GM03348 (cell line): ENCODE measurements at regions not wholly inside any gene's neighbourhood (a gene's known extent, or its start where the extent isn't known, plus 50 kb on each side); places are given as distances from the start of the nearest gene placed in this dataset.

Experiments used
- DNase-seq: peaks from one replicate; pipeline ENCODE4 v3.0.0; 2012; ENCODE audit warnings: low spot score

DNA sequence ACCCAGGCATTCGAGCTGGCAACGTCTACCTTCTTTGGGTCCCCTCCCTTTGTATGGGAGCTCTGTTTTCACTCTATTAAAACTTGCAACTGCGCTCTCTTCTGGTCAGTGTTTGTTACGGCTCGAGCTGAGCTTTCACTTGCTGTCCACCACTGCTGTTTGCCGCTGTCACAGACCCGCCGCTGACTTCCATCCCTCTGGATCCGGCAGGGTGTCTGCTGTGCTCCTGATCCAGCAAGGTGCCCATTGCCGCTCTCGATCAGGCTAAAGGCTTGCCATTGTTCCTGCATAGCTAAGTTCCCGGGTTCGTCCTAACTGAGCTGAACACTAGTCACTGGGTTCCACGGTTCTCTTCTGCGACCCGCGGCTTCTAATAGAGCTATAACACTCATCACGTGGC is 183.5 kb upstream of the GALNTL6 start:
- no peak for DNase-seq

GRCh38 chr4:171629182-171629581 is 184.0 kb upstream of the GALNTL6 start:
- DNase-seq, result no peak

DNA sequence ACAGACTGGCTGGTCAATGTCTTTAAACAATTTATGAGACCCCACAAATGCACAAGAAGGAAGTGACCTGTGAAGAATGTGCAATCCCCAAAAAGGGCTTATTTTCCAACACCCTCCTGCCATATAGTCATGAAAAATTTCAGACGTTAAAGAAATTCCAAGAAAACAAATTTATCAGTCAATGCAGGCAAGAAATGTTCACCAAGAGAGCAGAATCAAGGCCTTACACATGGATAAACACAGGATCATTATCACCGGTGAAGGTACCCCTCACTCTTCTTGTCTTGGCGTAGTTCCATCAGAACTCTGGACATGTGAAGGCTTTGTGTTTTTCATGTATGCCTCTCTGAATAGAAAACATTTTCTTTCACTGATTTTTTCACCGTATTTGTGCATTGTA is 186.7 kb upstream of the GALNTL6 start:
- no peak for DNase-seq

GRCh38 chr4:171622729-171623128 is 190.5 kb upstream of the GALNTL6 start:
- no peak for DNase-seq

DNA sequence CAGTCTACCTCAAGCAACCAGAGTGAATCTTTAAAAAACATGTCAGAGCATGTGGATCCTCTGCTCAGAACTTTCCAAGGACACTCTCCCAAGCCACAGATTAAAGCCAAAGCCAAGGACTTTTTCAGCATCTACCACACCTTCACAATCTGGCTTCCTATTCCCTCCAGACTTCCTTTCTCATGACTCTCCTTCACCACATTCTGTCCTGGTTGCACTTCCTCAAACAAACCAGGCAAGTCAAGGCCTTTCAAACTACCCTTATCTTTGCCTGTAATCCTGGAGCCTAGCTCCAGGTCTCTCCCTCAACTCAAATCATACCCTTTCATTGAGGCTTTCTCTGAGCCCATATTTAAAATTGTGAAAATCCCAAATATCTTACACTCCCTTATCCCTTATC is 191.6 kb upstream of the GALNTL6 start:
- DNase-seq, result no peak

DNA sequence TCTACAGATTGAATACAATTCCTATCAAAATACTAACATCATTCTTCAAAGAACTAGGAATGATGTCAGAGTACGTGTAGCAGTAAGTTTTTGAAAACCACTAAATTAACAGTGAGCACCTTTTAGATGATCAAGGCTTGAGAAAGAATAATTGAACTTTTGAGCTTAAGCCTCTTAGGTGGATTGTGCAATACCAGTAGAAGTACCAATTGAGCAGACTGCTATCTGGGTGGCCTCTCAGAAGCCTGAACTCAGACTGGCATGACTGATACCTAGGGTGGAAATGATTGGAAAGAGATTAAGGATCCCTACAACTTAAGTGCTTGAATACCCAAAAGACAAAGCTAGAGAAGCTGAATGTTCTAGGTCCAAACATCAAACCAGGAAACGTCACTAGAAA is 200.3 kb upstream of the GALNTL6 start:
- no peak for DNase-seq

DNA sequence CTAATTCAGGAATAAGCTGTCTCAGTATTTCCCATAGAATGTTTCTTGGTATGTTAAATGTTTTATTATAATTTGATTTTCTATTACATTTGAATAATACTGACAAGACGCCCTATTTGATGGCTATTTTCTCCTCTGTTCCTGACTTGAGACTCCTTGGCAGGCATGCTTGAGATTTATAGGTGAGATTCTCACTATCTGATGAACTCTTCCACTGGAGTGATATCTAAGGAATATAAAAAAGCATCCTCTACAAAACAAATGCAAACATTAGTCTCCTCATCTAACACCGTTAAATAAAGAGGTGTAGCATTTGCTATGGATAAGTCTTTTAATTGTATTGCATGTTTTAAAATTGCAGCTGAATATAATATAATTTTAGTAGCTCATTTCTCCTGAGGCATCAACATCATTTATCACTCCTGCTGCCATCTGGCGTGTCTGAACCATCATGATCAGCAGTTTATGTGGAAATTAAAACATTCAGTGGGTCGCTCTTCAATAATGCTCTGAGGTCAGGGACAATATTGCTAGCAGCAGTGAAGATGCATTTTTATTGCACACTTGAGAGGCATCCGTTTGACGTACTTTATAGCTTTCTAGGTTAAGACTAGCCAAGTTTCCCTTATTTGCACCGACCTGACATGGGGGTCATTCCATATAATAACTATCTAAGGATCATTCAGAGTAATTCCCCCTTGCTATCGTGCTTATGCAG is 210.4 kb upstream of the GALNTL6 start:
- DNase-seq, result no peak

- DNase-seq, result no peak
Observed at GRCh38 chr4:171601091-171601490, 212.1 kb upstream of the GALNTL6 start.

DNA sequence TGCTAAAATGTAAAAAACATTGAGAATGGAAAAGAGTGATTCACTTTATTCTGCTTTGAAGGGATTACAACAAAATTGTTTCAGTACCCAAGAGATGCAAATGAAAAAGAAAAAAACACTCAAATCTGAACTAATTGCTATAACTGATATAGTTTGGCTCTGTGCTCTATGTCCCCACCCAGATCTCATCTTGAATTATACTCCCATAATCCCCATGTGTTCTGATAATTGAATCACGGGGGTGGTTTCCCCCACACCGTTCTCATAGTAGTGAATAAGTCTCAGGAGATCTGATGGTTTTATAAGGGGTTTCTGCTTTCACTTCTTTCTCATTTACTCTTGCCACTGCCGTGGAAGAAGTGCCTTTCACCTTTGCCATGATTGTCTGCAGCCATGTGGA is 213.6 kb upstream of the GALNTL6 start:
- no peak for DNase-seq

DNA sequence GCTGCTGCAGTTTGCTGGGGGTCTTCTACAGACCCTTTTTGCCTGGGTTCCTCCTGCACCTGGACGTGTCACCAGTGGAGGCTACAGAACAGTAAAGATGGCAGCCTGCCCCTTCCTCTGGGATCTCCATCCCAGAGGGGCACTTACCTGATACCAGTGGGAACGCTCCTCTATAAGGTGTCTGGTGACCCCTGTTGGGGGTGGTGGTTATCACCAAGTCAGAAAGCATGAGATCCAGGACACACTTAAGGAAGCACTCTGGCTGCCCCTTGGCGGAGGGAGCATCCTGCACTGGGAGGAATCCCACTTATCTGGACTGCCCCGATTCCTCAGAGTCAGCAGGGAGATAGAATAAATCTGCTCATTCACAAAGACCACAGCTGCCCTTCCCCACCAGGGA is 218.9 kb upstream of the GALNTL6 start:
- no peak for DNase-seq

GRCh38 chr4:171590716-171591115 is 222.5 kb upstream of the GALNTL6 start:
- DNase-seq, result no peak

DNA sequence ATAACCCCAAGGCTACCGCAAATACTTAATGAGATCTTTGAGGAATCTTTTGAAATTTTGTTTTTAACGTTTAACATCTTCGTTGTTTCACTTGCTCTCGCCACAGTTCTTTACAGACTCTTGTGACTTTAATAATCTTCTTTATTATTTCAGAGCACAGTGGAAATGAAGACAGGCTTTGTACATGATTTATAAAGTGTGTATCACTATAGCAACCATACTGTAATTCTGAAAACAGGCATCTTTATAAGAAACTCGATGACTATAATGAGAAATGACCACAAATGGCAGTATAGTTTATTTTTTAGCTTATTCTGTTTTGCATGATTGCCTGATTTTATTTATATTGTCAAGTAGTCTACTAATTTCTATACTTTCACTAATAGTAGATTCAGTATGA is 224.4 kb upstream of the GALNTL6 start:
- no peak for DNase-seq

DNA sequence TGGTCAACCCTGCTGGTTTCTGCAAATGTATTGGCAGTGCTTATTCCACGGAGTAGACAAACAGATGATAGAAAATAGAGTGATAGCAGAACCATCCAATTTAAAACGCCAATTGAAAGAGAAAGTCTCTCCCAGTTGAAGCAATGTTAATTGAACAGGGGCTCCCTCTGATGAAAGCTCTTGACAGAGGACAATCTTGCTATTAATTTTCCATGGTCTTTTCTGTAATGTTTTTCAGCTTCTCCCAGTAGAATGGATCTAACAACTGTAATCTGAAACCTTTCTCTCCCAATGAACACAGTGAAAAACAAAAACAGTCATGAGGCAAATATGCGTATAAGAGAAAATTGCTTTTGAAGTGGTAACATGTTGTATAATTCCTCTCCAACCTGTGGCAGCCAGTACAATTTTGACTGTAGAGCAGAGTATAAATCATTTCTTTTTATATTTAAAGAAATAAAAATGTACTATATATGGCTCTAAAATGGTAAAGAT is 225.1 kb upstream of the GALNTL6 start:
- no peak for DNase-seq

DNA sequence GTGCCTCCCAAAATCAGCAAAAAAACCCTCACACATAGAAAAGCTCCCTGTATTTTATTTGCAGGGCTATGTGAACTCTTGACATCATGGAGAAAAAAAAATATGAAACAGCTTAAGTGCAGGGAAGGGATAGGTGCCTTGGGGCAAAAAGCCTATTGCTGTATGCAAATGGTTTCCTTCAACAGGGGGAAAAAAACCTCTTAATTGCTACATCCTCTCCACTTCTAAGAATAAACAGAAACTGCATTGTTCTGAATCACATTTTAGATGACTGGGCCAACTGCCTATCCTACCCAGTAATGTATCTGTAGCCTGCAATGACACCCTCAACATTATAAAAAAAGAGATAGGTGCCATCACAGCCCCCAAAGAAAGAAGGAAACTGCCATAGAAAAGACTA is 229.4 kb upstream of the GALNTL6 start:
- DNase-seq, result no peak

DNA sequence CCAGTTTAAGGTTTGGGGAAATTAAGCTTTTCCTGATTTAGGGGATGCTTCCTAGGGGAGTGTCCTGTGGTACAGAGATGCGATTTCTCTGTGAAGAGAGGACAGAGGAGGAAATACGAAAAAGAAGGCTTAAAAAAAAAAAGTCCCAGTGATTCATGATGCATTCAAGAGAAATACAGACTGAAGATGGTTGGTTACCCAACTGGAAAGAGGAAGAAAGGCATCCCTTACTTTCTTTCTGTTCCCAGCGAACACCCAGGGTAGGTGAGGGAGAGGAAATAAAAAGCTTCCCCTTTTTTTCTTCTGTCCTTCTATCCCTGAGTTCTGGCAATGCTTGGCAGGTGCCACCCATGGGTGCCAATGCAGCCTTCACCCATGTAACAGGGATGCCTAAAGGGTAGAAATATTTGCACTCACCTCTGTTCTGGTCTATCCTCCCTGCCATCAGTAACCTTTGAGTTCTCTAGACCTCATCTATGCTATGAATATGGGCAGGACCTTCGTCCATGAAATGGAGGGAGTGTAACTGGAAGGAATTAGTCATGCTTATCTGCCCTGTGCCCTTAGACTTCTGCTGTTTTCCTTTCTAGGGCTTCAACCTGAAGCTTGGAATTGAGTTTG is 230.1 kb upstream of the GALNTL6 start:
- no peak for DNase-seq

DNA sequence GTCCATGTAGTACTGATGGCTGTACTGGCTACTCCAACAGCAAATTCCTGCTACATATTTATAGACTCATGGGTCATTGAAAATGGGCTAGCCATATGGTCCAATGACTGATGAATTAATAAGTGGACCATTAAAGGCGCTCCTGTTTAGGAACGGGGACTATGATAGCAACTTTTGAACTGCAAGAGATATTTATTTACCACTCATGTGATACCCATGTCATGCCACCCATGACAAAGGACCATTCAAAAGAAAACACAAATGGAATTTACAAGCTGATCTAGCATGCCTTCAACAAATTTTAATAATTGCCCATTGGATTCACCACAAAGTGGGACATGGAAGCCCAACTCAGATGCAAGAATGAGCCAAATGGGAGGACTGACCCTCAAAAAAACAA is 240.0 kb upstream of the GALNTL6 start:
- no peak for DNase-seq

- no peak for DNase-seq
Observed at GRCh38 chr4:171565130-171565788, 247.9 kb upstream of the GALNTL6 start.

DNA sequence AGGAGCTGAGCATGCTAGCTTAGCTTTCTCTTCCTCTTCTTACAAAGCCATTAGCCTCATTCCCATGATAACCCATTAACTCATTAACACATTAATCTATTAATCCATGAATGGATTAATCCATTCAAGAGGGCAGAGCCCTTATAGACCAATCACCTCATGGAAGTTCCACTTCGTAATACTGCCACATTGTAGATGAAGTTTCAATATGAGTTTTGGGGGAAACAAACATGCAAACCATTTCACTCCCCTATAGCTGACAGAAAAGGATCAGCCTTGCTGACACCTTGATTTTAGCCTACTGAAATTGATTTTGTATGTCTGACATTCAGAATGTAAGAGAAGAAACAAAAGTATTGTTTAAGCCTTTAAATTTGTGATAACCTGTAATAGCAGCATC is 251.8 kb upstream of the GALNTL6 start:
- DNase-seq, result no peak

GRCh38 chr4:171553961-171554360 is 259.2 kb upstream of the GALNTL6 start:
- DNase-seq, result no peak

DNA sequence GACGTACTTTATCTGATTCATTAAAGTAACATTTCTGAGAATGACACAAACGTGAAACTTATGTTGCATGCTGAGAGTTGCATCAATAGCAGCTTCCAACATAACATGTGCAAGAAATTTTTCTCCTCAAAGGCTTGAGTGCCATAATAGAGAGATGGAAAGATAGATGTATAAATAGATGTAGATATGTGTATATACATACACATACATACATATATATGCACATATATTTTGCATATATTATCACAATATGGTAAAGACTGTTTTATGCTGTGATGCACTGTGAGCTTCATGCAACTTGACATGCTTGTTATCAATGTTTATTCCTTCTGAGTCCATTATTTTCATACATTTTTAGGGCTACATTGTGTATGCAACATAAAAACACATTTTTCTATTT is 270.6 kb upstream of the GALNTL6 start:
- no peak for DNase-seq

DNA sequence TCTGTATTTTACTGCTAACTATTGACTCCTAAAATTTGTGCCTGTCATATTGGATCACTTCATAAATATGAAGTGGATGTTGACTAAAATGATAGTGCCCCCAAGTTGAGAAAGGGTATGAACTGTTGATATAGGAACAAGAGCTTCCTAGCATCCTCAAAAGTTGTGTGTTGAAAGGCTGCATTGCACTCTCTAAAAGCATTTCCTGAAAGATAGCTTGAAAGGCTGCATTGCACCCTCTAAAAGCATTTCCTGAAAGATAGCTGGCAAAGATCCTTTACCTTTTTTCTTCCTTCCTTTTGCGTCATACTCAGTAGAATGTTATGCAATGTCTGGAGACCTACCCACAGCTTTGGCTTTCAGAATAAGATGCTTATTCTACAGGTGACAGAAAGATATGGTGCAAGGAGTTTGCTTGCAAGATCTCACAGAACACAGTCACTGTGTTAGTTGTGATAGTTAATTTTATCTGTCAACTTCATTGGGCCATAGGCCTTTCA is 274.6 kb upstream of the GALNTL6 start:
- no peak for DNase-seq

- DNase-seq, result no peak
Observed at GRCh38 chr4:171534391-171534790, 278.8 kb upstream of the GALNTL6 start.

GRCh38 chr4:171532968-171533367 is 280.2 kb upstream of the GALNTL6 start:
- no peak for DNase-seq
